Endothelial cell (in vitro differentiated cells): ENCODE measurements at regions not wholly inside any gene's neighbourhood (a gene's known extent, or its start where the extent isn't known, plus 50 kb on each side); places are given as distances from the start of the nearest gene placed in this dataset.

Experiments used
- DNase-seq: peaks from one replicate; pipeline ENCODE4 v3.0.0; 2021; ENCODE audit warnings: low spot score
- H3K27ac Mint-ChIP-seq: one replicate; pipeline ENCODE4 v1.8.0; 2021; ENCODE audit warnings: mixed read lengths, inconsistent platforms; ENCODE audit not compliant: unreplicated experiment
- H3K27me3 Mint-ChIP-seq: one replicate; pipeline ENCODE4 v1.8.0; 2021; ENCODE audit warnings: mild to moderate bottlenecking, moderate library complexity, mixed read lengths, inconsistent platforms; ENCODE audit not compliant: unreplicated experiment
- H3K36me3 Mint-ChIP-seq: one replicate; pipeline ENCODE4 v1.8.0; 2021; ENCODE audit warnings: mild to moderate bottlenecking, low read depth, mixed read lengths, inconsistent platforms; ENCODE audit not compliant: unreplicated experiment
- H3K4me1 Mint-ChIP-seq: one replicate; pipeline ENCODE4 v1.8.0; 2021; ENCODE audit warnings: mild to moderate bottlenecking, mixed read lengths, inconsistent platforms; ENCODE audit not compliant: unreplicated experiment
- H3K4me3 Mint-ChIP-seq: one replicate; pipeline ENCODE4 v1.8.0; 2021; ENCODE audit warnings: mild to moderate bottlenecking, mixed read lengths, inconsistent platforms; ENCODE audit not compliant: unreplicated experiment
- H3K9me3 Mint-ChIP-seq: one replicate; pipeline ENCODE4 v1.8.0; 2021; ENCODE audit warnings: mixed read lengths, inconsistent platforms; ENCODE audit not compliant: unreplicated experiment
- TF ChIP-seq, protein P1 (sequence below): fragments of 200-600 bp; sonication (generic); IDR thresholded peaks from one replicate; pipeline ENCODE4 v1.5.0; 2021; ENCODE audit warnings: antibody characterized with exemption; ENCODE audit not compliant: unreplicated experiment

DNA sequence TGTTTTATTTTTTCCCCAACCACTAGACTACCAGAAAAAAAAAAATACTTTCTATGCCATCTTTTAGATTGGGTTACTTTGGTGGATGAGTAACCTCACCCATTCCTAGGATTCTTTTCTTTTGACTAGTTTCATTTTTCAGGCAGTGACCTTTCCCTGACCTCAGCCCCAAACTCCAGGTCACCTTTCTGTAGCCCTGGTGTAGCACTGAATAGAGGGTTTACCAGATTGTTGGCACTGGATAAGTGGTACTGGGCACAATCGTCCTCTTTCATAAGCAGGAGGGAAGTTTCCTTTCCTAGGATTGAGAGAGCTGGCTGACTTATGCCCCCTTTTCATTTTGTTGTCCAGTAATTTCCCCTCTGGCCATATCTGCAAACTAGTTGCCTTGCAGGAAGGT is 169.4 kb upstream of the TMEM161B start:
- Mint-ChIP-seq H3K4me1 (no peaks in the 10 kb centered on the region), H3K9me3 (no peaks in the 10 kb centered on the region), H3K27me3 (no peaks in the 10 kb centered on the region), H3K27ac (no peak overlapping the region), H3K4me3 (no peak overlapping the region), H3K36me3 (no peaks in the 10 kb centered on the region)
- TF ChIP-seq, protein P1, sequence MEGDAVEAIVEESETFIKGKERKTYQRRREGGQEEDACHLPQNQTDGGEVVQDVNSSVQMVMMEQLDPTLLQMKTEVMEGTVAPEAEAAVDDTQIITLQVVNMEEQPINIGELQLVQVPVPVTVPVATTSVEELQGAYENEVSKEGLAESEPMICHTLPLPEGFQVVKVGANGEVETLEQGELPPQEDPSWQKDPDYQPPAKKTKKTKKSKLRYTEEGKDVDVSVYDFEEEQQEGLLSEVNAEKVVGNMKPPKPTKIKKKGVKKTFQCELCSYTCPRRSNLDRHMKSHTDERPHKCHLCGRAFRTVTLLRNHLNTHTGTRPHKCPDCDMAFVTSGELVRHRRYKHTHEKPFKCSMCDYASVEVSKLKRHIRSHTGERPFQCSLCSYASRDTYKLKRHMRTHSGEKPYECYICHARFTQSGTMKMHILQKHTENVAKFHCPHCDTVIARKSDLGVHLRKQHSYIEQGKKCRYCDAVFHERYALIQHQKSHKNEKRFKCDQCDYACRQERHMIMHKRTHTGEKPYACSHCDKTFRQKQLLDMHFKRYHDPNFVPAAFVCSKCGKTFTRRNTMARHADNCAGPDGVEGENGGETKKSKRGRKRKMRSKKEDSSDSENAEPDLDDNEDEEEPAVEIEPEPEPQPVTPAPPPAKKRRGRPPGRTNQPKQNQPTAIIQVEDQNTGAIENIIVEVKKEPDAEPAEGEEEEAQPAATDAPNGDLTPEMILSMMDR = no peak
- DNase-seq = no peak

DNA sequence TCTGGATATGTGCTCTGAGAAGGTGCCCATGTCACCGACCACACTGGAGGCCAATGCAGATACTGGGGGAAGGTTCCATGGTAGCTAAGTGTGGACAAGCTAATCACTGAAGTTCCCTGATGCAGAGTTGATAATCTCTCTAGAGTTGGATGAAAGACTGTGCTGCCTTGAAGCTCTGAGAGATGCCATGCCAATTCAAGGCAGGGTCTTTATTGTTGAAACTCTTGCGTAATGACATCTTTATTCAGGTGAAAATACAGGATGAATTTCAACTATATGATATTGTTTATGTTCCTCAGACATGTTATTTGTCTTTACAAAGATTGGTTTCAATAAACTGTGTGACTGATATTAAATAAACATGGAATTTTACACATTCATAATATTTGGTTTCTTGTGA is 167.6 kb upstream of the TMEM161B start:
- H3K9me3 Mint-ChIP-seq = no peaks in the 10 kb centered on the region
- H3K27me3 Mint-ChIP-seq = no peaks in the 10 kb centered on the region
- H3K4me1 Mint-ChIP-seq = no peaks in the 10 kb centered on the region
- H3K36me3 Mint-ChIP-seq = no peaks in the 10 kb centered on the region
- no peak overlapping the region for H3K4me3 Mint-ChIP-seq
- no peak overlapping the region for H3K27ac Mint-ChIP-seq
- no peak for DNase-seq
- TF ChIP-seq, protein P1 = no peak

DNA sequence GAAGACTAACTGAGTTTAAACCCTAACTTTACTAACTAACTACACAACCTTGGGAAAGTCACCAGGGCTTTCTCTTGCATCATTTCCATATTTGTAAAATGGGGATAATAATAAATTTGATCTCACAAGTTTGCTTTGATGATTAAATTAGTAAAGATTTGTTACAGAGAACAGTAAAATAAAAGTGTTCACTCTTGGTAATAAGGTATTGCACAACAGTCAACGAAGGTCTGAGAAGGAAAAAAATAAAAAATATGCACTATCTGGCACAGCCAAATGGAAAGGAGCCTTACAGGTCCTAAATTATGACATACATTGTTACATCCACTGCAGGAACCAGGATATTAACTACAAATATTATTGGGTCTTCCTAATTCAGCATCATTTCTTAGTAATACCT is 160.0 kb upstream of the TMEM161B start:
- H3K9me3 Mint-ChIP-seq = no peaks in the 10 kb centered on the region
- H3K36me3 Mint-ChIP-seq = no peaks in the 10 kb centered on the region
- no peak overlapping the region for H3K27ac Mint-ChIP-seq
- no peaks in the 10 kb centered on the region for H3K27me3 Mint-ChIP-seq
- no peak overlapping the region for H3K4me3 Mint-ChIP-seq
- H3K4me1 Mint-ChIP-seq = no peaks in the 10 kb centered on the region
- TF ChIP-seq, protein P1 = no peak
- no peak for DNase-seq

DNA sequence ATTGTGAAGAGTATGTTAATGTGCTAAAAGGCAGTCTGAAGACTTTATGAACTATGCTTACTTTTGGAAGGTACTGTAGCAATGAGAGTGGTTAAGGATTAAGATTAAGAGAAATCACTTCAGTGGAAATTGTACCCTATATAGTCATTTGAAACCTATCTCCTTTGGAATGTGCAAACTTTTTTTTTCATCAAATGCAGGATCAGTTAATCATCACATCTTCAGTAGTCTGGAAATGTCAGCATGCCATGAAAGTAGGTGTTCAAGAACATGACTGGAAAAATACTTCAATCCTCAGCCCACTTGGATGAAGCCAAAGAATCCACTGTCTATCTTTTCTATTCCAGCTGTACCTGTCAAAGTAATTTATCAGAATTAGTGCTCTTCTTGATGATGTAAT is 157.8 kb upstream of the TMEM161B start:
- no peaks in the 10 kb centered on the region for H3K36me3 Mint-ChIP-seq
- no peaks in the 10 kb centered on the region for H3K4me1 Mint-ChIP-seq
- H3K4me3 Mint-ChIP-seq = no peak overlapping the region
- TF ChIP-seq, protein P1 = no peak
- DNase-seq = no peak
- H3K27me3 Mint-ChIP-seq = no peaks in the 10 kb centered on the region
- no peaks in the 10 kb centered on the region for H3K9me3 Mint-ChIP-seq
- no peak overlapping the region for H3K27ac Mint-ChIP-seq

DNA sequence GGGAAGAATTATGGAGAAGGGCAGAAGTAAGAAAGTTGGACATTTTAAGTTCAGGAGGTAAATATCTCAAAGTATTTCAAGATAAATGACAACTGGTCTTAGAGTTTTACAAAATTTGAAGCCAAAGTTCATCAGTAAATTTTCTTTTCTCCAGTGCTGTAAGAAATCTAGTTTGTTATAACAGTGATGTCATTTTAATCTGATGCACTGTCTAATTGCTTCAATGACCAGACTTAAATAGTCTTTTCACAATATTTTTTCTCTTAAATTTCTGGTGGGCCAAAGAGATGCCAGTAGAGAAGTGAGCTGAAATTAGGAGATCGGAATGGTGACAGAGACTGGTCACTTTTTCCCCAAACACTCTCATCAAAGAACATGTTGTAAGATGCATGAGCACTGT is 156.5 kb upstream of the TMEM161B start:
- H3K4me1 Mint-ChIP-seq = no peaks in the 10 kb centered on the region
- H3K27ac Mint-ChIP-seq = no peak overlapping the region
- TF ChIP-seq, protein P1 = no peak
- no peak overlapping the region for H3K4me3 Mint-ChIP-seq
- no peaks in the 10 kb centered on the region for H3K36me3 Mint-ChIP-seq
- H3K9me3 Mint-ChIP-seq = no peaks in the 10 kb centered on the region
- H3K27me3 Mint-ChIP-seq = no peaks in the 10 kb centered on the region
- DNase-seq = no peak
